Astrocyte of the spinal cord (primary cell): ENCODE measurements at regions not wholly inside any gene's neighbourhood (a gene's known extent, or its start where the extent isn't known, plus 50 kb on each side); places are given as distances from the start of the nearest gene placed in this dataset.

Experiments
- DNase-seq: peaks from one replicate; pipeline ENCODE4 v3.0.0; 2011; ENCODE audit warnings: low read depth, low spot score
- H3K4me3 ChIP-seq: 2 replicates; pipeline ENCODE4 v1.5.1; 2011; ENCODE audit warnings: low read depth, mild to moderate bottlenecking, low read length, moderate library complexity
- in situ Hi-C: cut with HindIII; loops from 2 replicates; pipeline ENCODE4 v1.10.0; 2017; ENCODE audit warnings: low sequenced_read_pairs
- TF ChIP-seq, protein P1 (sequence below): IDR thresholded peaks from 2 replicates; pipeline ENCODE4 v1.5.1; 2012; ENCODE audit warnings: low read depth, mild to moderate bottlenecking, low read length, inconsistent platforms

DNA sequence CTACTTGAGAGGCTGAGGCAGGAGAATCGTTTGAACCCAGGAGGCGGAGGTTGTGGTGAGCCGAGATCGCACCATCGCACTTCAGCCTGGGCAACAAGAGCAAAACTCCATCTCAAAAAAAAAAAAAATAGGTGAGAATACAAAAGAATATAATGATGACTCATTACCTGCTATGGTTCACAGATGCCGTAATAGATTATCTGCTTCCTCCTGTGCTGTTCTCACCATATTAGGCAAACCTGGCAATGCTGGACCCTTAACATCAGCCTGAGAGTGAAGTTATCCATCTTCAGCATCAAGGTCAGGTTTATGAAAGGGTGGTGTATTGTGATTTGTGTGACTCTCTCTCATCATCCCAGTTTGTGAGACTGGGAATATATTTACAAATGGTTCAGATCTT lies 271.3 kb upstream of the CPHXL start:
- TF ChIP-seq, protein P1, sequence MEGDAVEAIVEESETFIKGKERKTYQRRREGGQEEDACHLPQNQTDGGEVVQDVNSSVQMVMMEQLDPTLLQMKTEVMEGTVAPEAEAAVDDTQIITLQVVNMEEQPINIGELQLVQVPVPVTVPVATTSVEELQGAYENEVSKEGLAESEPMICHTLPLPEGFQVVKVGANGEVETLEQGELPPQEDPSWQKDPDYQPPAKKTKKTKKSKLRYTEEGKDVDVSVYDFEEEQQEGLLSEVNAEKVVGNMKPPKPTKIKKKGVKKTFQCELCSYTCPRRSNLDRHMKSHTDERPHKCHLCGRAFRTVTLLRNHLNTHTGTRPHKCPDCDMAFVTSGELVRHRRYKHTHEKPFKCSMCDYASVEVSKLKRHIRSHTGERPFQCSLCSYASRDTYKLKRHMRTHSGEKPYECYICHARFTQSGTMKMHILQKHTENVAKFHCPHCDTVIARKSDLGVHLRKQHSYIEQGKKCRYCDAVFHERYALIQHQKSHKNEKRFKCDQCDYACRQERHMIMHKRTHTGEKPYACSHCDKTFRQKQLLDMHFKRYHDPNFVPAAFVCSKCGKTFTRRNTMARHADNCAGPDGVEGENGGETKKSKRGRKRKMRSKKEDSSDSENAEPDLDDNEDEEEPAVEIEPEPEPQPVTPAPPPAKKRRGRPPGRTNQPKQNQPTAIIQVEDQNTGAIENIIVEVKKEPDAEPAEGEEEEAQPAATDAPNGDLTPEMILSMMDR, result no peak
- in situ Hi-C loops, result no loop called here
- DNase-seq, result no peak
- no peak overlapping the region for H3K4me3 ChIP-seq

DNA sequence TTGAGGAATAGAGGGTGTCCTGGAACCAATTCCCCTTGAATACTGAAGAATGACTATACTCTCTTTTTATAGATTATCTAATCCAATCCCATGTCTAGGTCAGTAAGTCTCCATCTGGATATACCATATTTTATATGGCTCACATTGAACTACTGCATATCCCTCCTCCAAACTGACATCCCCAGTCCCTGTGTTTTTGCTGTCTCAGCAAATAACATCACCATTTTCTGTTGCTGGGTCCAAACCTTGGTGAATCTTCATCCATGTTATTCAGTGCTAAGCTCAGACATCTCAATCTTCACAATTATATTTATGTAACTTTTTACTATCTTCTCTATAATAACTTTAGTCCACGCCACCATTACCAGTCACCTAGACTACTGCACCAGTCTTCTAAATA lies 269.6 kb upstream of the CNTNAP4 start:
- in situ Hi-C loops, result no loop called here
- TF ChIP-seq, protein P1, result no peak
- H3K4me3 ChIP-seq, result no peak overlapping the region
- no peak for DNase-seq

DNA sequence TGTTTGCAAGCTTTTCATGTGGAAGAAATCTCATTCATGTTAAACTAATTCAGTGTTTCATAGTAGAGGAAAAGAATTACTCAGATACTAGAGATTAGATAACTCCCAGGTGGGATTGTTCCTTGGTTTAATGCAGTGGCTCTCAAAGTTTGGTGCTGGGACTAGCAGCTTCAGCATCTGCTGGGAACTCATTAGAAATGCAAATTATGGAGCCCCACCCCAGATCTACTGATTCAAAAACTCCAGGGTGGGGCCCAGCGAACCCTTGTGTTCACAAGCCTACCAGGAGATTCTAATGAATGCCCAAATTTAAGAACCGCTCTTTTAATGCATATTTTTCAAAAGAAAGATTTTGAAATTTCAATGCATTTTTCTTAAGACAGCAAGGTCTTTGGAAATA lies 253.4 kb upstream of the CNTNAP4 start:
- no peak overlapping the region for H3K4me3 ChIP-seq
- TF ChIP-seq, protein P1, result no peak
- in situ Hi-C loops, result no loop called here
- no peak for DNase-seq

DNA sequence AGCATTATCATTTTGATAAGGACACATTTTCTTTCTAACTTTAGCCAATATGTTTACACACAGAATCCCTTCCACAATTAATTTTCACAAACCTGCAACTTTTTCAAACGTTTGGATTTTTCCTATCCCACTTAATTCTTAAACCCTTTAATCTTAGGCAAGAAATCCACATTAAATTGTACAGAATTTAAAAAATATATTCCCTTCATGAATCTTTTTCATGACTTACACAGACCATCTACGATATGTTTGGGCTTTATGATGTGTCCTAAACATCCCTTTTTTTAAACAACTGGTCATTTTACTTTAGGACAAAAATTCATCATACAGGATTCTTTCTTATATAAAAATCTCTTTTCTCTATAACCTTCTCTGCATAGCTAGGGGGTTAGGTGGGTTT lies 241.5 kb upstream of the CNTNAP4 start:
- in situ Hi-C loops, result no loop called here
- TF ChIP-seq, protein P1, result no peak
- H3K4me3 ChIP-seq, result no peak overlapping the region
- no peak for DNase-seq

DNA sequence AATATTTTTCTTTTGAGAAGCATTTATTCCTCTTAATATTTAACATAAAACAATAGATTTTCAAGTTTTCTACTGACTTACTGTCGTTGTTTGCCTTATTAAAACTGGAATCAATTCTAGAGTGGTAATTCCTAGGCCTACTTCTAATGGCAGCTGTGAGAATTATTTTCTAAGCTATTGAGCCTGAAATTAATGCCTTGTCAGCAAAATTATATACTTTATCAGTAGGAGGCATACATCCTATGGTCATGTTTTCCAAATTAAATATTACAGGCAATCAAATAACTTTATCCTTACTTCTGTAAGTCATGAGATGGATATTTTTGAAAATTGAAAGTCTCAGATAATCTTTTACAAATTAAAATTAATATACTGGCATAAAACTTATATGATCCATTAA lies 239.1 kb upstream of the CNTNAP4 start:
- in situ Hi-C loops, result no loop called here
- DNase-seq, result no peak
- TF ChIP-seq, protein P1, result no peak
- no peak overlapping the region for H3K4me3 ChIP-seq

DNA sequence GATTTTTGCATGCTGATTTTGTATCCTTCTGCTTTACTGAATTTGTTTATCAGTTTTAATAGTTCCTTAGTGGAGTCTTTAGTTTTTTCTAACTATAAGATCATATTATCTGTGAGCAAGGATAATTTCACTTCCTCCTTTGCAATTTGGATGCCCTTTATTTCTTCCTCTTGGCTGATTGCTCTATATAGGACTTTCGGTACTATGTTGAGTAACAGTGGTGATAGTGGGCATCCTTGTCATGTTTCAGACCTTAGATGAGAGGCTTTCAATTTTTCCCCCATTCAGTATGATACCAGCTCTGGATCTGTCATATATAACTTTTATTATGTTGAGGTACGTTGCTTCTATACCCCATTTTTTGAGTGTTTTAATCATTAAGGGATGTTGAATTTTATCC lies 224.5 kb upstream of the CNTNAP4 start:
- H3K4me3 ChIP-seq, result no peak overlapping the region
- TF ChIP-seq, protein P1, result no peak
- in situ Hi-C loops, result no loop called here
- no peak for DNase-seq

DNA sequence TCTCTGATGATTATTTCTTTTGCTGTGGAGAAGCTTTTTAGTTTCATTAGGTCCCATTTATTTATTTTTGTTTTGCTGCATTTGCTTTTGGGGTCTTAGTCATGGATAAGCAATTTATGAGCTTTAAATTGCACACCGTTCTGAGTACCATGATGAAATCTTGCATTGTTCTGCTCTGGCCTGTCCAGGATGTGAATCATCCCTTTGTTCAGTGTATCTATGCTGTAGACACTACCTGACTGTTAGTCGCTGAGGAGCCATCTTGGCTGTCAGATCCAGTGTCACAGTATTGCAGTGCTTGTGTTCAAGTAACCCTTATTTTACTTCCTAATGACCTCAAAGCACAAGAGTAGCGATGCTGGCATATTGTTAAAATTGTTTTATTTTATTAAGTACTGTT lies 218.0 kb upstream of the CNTNAP4 start:
- in situ Hi-C loops, result no loop called here

More for the DNA sequence above, 218.0 kb upstream of the CNTNAP4 start:
- no peak for DNase-seq
- TF ChIP-seq, protein P1, result no peak
- H3K4me3 ChIP-seq, result no peak overlapping the region
